NCI-H2196 (cell line): ENCODE measurements at regions not wholly inside any gene's neighbourhood (a gene's known extent, or its start where the extent isn't known, plus 50 kb on each side); places are given as distances from the start of the nearest gene placed in this dataset.

Experiments
- DNase-seq: peaks from one replicate; lab custom pipeline; 2025; ENCODE audit not compliant: unreplicated experiment; lab: John Stamatoyannopoulos, UW

DNA sequence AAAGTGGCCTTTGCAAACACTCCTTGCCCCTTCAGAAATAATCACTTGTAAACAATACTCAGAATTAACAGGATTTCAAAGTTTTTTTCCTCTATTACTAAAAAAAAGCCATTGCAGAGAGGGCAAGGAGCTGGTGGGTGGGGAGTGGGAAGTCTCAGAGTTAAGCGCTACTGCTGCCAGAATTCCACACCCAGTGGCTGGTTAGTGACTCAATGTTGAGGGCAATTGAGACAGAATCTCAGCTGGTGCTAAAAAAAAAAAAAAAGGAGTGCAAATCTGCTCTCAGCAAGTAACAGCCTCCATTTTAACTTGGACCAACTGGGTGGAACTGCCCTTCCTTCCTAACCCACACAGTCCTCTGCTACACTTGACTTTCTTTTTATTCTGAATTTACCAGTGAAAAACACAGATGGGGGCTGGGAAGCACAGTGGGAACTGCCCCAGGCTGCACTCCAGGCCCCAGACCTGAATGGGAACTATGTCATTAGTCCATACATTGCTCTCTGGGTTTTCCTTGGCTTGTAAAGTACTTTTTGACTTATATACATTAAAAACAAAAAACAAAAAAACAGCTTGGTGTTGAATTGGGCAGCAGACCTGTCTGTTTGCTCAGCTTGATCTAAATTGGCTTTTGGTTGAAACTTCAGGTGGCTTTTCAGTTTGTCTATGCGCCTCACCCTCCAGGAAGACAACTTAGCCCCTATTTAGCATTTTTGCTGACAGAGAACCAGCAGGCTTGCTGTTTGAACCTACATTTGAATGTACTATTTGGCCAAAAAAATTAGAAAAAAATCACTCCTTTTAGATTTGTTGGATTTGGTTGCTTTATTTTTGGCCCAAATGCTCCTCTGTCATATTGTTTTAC is 357.8 kb upstream of the TBL1XR1 start:
- DNase-seq = no peak

GRCh38 chr3:177557548-177557947 is 360.3 kb upstream of the TBL1XR1 start:
- DNase-seq = no peak

DNA sequence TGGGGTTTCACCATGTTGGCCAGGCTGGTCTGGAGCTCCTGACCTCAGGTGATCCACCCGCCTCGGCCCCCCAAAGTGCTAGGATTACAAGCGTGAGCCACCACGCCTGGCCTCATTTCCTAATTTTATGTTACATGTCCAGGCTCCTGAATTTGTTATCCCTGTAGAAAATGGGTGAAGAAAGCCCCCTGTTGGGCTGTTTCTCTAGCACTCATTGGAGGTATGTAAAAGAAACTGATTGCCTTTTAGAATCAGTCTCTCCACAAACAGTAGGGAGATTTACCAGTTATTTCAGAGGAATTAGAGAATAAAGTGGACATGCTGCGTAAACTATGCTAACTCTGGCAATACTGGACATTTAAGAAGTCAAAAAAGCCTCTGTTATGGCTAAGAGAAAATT is 364.1 kb upstream of the TBL1XR1 start:
- no peak for DNase-seq

DNA sequence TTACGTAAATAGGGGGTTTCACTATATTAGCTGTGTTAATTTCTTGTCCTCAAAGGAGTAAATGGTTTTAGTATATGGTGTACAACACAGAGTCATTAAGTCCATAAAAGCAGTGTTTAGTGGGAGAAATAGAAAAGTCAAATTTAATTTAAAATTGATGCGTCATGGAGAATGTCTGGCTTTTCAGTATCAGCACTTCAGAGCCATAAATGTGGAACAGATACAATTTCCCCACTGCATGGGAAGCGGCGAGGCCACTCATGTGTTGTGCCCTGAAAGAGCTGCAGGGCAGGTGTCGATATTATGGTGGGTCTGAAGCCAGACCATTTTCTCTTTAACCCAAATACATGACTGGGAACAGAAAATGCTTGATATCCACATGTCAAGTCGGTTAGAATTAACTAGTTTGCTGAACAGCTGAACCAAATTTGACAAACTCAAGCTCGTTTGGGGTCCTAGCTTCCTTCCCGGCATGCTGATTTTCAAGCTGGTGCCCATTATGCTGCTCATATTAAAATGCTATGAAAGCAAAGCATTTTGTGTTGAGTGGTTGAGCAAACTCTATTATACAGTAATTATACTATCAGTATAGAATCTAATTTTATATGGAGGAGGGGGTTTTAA is 364.6 kb upstream of the TBL1XR1 start:
- DNase-seq = no peak

DNA sequence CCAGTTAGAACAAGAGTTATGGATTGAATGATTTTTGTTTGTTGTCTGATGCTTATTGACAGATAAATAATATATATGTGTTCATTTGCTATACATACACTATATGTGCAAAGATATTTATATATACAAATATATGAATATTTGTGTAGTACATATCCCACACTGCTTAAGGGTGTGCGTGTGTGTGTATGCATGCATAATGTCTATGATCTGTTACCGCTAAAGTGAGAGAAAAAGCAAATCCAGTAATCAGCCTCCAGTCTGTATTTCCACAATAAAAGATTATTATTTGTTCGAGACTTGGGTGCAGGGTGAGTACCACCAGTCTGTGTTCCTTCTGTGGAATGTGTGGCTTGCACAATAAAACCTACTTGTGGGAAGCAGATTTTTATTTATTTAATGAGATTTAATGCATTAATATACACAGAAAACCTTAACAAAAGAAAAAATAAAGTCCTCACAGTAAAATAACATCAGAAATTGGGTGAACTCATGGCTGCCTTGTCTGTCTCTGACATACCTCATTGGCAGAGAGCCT is 366.0 kb upstream of the TBL1XR1 start:
- no peak for DNase-seq

DNA sequence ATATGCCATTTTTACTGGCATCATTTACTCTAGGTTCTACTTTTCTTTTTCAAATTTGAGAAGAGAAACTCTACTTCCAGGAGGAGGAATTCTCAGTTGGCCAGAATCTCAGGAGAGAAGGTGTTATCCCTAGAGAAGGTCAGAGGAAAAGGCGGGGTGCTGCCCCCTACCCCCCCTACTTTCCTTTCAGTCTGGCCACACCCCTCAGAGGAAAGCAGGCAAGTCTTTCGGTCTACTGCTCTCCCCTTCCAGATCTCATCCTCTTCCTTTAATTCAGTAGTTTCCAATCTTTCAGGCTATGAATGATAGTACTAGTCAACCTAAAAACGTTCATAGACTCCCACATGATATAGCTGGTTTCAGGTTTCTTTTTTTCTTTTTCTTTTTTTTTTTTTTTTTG is 366.5 kb upstream of the TBL1XR1 start:
- DNase-seq = no peak

GRCh38 chr3:177565981-177566380 is 368.7 kb upstream of the TBL1XR1 start:
- no peak for DNase-seq

GRCh38 chr3:177567833-177568232 is 370.6 kb upstream of the TBL1XR1 start:
- no peak for DNase-seq

GRCh38 chr3:177569193-177569592 is 371.9 kb upstream of the TBL1XR1 start:
- no peak for DNase-seq

DNA sequence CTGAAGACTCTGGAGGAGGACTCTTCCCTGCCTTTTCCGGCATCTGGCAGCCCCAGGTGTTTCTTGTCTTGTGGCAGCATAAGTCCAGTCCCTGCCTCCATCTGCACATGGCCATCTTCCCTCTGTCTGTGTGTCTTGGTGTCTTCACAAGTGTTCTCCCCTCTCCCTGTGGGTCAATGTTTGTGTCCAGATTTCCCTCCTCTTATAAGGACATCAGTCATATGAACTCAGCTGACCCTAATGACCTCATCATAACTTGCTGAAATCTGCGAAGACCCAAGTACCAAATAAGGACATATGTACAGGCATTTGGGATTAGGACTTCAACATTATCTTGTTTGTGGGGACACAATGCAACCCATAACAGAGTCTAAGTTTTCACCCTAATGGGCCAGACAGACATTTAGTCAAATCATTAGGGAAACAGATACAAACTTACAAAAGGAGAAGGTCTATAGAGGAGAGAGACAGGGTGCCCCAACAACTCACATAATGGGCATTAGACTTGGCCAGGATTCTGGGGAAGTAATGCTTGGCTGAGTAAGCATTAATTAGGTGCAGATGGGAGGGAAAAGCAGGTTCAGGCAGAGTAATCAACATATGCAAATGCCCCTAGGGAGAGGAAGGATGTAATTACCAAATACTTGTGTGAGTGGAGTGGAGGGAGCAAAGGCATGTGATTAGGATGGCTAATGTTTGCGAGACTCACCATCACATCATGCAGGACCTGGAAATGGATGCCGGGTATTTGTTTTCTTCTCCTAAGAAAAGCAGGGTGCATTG is 372.8 kb upstream of the TBL1XR1 start:
- no peak for DNase-seq

- no peak for DNase-seq
Measured at GRCh38 chr3:177571271-177571943, 374.1 kb upstream of the TBL1XR1 start.

GRCh38 chr3:177571944-177572315 is 374.6 kb upstream of the TBL1XR1 start:
- no peak for DNase-seq

DNA sequence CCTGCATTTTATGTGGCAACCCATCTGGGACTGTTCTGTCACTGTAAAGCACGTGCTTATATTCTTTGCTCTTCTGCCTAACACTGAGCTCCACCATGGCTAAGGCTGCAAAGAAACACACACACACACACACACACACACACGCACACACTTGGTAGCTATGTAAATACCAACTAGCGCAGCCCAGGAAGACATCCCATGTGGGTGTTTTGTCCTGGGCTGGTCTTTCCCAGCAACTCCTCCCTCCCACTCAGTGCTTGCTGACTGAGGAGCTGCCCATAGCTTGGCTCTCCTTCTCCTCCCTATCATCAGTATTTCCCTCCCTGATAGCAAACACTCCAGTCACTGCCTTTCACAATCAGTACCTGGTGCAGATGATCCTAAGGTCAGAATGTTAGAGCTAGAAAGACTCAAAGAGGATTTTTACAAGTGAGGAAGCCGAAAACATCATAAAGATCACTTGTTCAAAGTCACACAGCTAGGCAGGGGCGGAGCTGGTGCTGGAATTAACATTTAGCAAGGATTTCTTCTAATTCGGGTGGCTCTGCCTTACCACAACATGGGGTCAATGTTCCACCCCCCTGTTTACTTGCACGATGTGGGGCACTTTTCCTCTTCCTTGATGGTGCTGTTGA is 377.1 kb upstream of the TBL1XR1 start:
- DNase-seq = peak; percentile 77

- no peak for DNase-seq
Measured at GRCh38 chr3:177576746-177577145, 379.5 kb upstream of the TBL1XR1 start.

- no peak for DNase-seq
Measured at GRCh38 chr3:177578488-177578887, 381.2 kb upstream of the TBL1XR1 start.

GRCh38 chr3:177579419-177579818 is 382.1 kb upstream of the TBL1XR1 start:
- no peak for DNase-seq

DNA sequence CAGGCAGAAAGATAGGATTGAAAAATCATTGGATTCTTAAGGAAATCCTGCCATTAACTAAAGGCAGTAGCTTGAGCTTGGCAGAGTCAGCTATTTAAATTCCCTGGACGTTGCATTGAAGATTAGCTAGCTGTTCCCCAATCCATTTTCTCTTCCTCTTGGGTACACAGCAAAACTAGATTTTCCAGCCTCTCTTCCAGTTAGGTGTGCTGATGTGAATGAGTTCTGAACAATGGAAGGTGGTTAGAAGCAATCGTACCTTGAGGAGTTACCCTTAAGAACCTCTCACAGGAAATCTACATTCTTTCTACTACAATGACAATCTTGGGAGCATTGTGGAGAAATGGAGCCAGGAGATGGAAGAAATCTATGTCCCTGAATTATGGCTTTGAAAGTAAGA is 383.2 kb upstream of the TBL1XR1 start:
- no peak for DNase-seq

GRCh38 chr3:177585271-177585670 is 388.0 kb upstream of the TBL1XR1 start:
- DNase-seq = no peak

- DNase-seq = no peak
Measured at GRCh38 chr3:177589041-177589650, 391.9 kb upstream of the TBL1XR1 start.

DNA sequence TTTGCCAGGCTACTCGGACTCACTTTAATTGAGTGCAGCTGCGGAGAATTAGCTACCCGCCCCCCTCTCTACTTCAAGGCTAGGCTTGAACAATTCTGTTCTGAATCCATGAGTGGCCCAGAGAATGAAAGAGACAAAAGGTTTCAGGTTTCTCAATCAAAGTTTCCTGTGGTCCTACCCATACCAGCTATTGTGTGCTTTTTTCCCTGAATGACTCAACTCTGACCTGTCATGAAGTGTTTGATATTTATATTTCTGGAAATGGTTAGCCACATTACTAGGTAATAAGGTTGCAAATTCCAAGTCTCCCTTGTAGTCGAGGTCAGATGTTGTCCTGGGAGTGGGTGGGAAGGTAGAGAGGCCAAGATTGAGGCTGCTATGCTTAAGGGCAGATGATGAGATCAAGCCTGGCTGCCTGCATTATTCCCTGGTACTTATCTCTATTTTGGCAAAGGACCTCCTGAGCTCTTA is 392.7 kb upstream of the TBL1XR1 start:
- DNase-seq = peak; percentile 63
